ENCODE measurements at regions not wholly inside any gene's neighbourhood (a gene's known extent, or its start where the extent isn't known, plus 50 kb on each side); places are given as distances from the start of the nearest gene placed in this dataset.

GRCh38 chr6:5865506-5866031 is 141.2 kb downstream of the NRN1 start:
- Histone ChIP-seq H3K27me3 (ENCODE audit: low read length) (no peaks in the 10 kb centered on the region), H3K79me2 (ENCODE audit: low read length) (no peaks in the 10 kb centered on the region), H3K36me3 (ENCODE audit: low read depth, low read length) (no peaks in the 10 kb centered on the region), H3K9me3 (ENCODE audit: low read length) (no peaks in the 10 kb centered on the region), H3K4me1 (ENCODE audit: insufficient read depth, low read length) (peaks cover 15% of the 10 kb centered on the region), H3F3A (ENCODE audit: low read length, unreplicated experiment) (no peaks in the 10 kb centered on the region), H2AFZ (ENCODE audit: low read length) (no peak overlapping the region), H4K20me1 (ENCODE audit: low read length) (no peaks in the 10 kb centered on the region), H3K9me2 (replicated peaks; ENCODE audit: low read length) (no peaks in the 10 kb centered on the region), H3K27ac (ENCODE audit: low read length) (no peak overlapping the region), H3K9ac (ENCODE audit: low read length) (no peak overlapping the region), H3K4me3 (ENCODE audit: low read length) (no peak overlapping the region), H3K4me2 (ENCODE audit: low read length) (no peak overlapping the region)
- no TSS peak for BruUV-seq (replicated peaks)
- no peak for DNase-seq
- no peak for ATAC-seq
- CTCF ChIA-PET: no interaction called here
- intact Hi-C loops (cut with micrococcal nuclease): loop anchor here (2.0 kb wide), 2 partner anchors 27 to 303 kb away; no protein-coding TSS in a partner anchor
- TF ChIP-seq EZH2 (IDR thresholded peaks at IDR 0.05; ENCODE audit: low read length, unreplicated experiment) (no peak), EZH2phosphoT487 (IDR thresholded peaks at IDR 0.05; ENCODE audit: borderline replicate concordance, low read length) (no peak)
- TF ChIP-seq, protein P1, sequence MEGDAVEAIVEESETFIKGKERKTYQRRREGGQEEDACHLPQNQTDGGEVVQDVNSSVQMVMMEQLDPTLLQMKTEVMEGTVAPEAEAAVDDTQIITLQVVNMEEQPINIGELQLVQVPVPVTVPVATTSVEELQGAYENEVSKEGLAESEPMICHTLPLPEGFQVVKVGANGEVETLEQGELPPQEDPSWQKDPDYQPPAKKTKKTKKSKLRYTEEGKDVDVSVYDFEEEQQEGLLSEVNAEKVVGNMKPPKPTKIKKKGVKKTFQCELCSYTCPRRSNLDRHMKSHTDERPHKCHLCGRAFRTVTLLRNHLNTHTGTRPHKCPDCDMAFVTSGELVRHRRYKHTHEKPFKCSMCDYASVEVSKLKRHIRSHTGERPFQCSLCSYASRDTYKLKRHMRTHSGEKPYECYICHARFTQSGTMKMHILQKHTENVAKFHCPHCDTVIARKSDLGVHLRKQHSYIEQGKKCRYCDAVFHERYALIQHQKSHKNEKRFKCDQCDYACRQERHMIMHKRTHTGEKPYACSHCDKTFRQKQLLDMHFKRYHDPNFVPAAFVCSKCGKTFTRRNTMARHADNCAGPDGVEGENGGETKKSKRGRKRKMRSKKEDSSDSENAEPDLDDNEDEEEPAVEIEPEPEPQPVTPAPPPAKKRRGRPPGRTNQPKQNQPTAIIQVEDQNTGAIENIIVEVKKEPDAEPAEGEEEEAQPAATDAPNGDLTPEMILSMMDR (conservative IDR thresholded peaks at IDR 0.05; ENCODE audit: low read depth, low read length): no peak
- POLR2A ChIA-PET (ENCODE audit: unreplicated experiment): no interaction called here

GRCh38 chr6:5860849-5861248 is 145.9 kb downstream of the NRN1 start:
- no peak overlapping the region for H2AFZ ChIP-seq (ENCODE audit: low read length)
- CTCF ChIA-PET: no interaction called here
- TF ChIP-seq, protein P1 (conservative IDR thresholded peaks at IDR 0.05; ENCODE audit: low read depth, low read length): no peak
- TF ChIP-seq EZH2 (IDR thresholded peaks at IDR 0.05; ENCODE audit: low read length, unreplicated experiment) (no peak), EZH2phosphoT487 (IDR thresholded peaks at IDR 0.05; ENCODE audit: borderline replicate concordance, low read length) (no peak)
- H3K79me2 ChIP-seq (ENCODE audit: low read length): no peaks in the 10 kb centered on the region
- no peaks in the 10 kb centered on the region for H3K9me2 ChIP-seq (replicated peaks; ENCODE audit: low read length)
- POLR2A ChIA-PET (ENCODE audit: unreplicated experiment): no interaction called here
- no peaks in the 10 kb centered on the region for H4K20me1 ChIP-seq (ENCODE audit: low read length)
- H3F3A ChIP-seq (ENCODE audit: low read length, unreplicated experiment): no peaks in the 10 kb centered on the region
- H3K36me3 ChIP-seq (ENCODE audit: low read depth, low read length): no peaks in the 10 kb centered on the region
- H3K4me3 ChIP-seq (ENCODE audit: low read length): no peak overlapping the region
- no peak overlapping the region for H3K27ac ChIP-seq (ENCODE audit: low read length)
- no peaks in the 10 kb centered on the region for H3K4me1 ChIP-seq (ENCODE audit: insufficient read depth, low read length)
- H3K4me2 ChIP-seq (ENCODE audit: low read length): no peak overlapping the region
- no peak overlapping the region for H3K9ac ChIP-seq (ENCODE audit: low read length)
- intact Hi-C loops (cut with micrococcal nuclease): no loop called here
- peaks cover 4% of the 10 kb centered on the region for H3K27me3 ChIP-seq (ENCODE audit: low read length)
- no peaks in the 10 kb centered on the region for H3K9me3 ChIP-seq (ENCODE audit: low read length)
- BruUV-seq (replicated peaks): no TSS peak
- ATAC-seq (no peak), DNase-seq (no peak)

GRCh38 chr6:5855787-5856470 is 150.8 kb downstream of the NRN1 start:
- H3K27me3 ChIP-seq (ENCODE audit: low read length): peaks cover 33% of the 10 kb centered on the region
- H2AFZ ChIP-seq (ENCODE audit: low read length): no peak overlapping the region
- no peaks in the 10 kb centered on the region for H3K9me2 ChIP-seq (replicated peaks; ENCODE audit: low read length)
- ATAC-seq (no peak), DNase-seq (no peak)
- no peaks in the 10 kb centered on the region for H4K20me1 ChIP-seq (ENCODE audit: low read length)
- H3F3A ChIP-seq (ENCODE audit: low read length, unreplicated experiment): no peaks in the 10 kb centered on the region
- H3K9ac ChIP-seq (ENCODE audit: low read length): no peak overlapping the region
- CTCF ChIA-PET: no interaction called here
- TF ChIP-seq EZH2phosphoT487 (IDR thresholded peaks at IDR 0.05; ENCODE audit: borderline replicate concordance, low read length) (no peak), EZH2 (IDR thresholded peaks at IDR 0.05; ENCODE audit: low read length, unreplicated experiment) (no peak)
- TF ChIP-seq, protein P1 (conservative IDR thresholded peaks at IDR 0.05; ENCODE audit: low read depth, low read length): no peak
- intact Hi-C loops (cut with micrococcal nuclease): loop anchor here (10.0 kb wide), 1 partner anchor 199 kb away; no protein-coding TSS in a partner anchor
- H3K4me2 ChIP-seq (ENCODE audit: low read length): no peak overlapping the region
- H3K79me2 ChIP-seq (ENCODE audit: low read length): no peaks in the 10 kb centered on the region
- no peaks in the 10 kb centered on the region for H3K9me3 ChIP-seq (ENCODE audit: low read length)
- POLR2A ChIA-PET (ENCODE audit: unreplicated experiment): no interaction called here
- H3K4me1 ChIP-seq (ENCODE audit: insufficient read depth, low read length): no peaks in the 10 kb centered on the region
- H3K36me3 ChIP-seq (ENCODE audit: low read depth, low read length): no peaks in the 10 kb centered on the region
- no peak overlapping the region for H3K27ac ChIP-seq (ENCODE audit: low read length)
- no peak overlapping the region for H3K4me3 ChIP-seq (ENCODE audit: low read length)
- BruUV-seq (replicated peaks): no TSS peak
